ENCODE measurements at regions not wholly inside any gene's neighbourhood (a gene's known extent, or its start where the extent isn't known, plus 50 kb on each side); places are given as distances from the start of the nearest gene placed in this dataset.
"Not testable (repeated sequence)": the region's sequence is repeated elsewhere in the genome, so short reads cannot be mapped to it uniquely, and the experiment has no call there.

GRCh38 chr19:34871911-34872310 lies 54.8 kb upstream of the ZNF30 start:
- H3K27me3 ChIP-seq (ENCODE audit: control insufficient read depth in 1 of 2, insufficient read depth in 2 of 2, low read length in 1 of 2); H3K27ac ChIP-seq (ENCODE audit: low read depth in 1 of 2, low read length in 2 of 2); H3K36me3 ChIP-seq (ENCODE audit: control insufficient read depth in 1 of 2, insufficient read depth in 2 of 2, low read length in 1 of 2); intact Hi-C loops (cut with DNase I); ATAC-seq (ENCODE audit: low FRiP score); DNase-seq; H3K9me3 ChIP-seq (ENCODE audit: control insufficient read depth, low read length); H3K4me1 ChIP-seq (ENCODE audit: control insufficient read depth in 1 of 2, insufficient read depth in 2 of 2, low read length in 2 of 2); H3K4me3 ChIP-seq (ENCODE audit: low read length in 2 of 2): not testable (repeated sequence)
- 78 to 81% methylated on average over 3 of the region's 3 CpGs for WGBS, 2 donors

- Histone ChIP-seq H3K27ac (ENCODE audit: low read depth in 1 of 2, low read length in 2 of 2) (no peak overlapping the region), H3K4me1 (ENCODE audit: control insufficient read depth in 1 of 2, insufficient read depth in 2 of 2, low read length in 2 of 2) (no peaks in the 10 kb centered on the region), H3K27me3 (ENCODE audit: control insufficient read depth in 1 of 2, insufficient read depth in 2 of 2, low read length in 1 of 2) (no peaks in the 10 kb centered on the region), H3K36me3 (ENCODE audit: control insufficient read depth in 1 of 2, insufficient read depth in 2 of 2, low read length in 1 of 2) (no peaks in the 10 kb centered on the region), H3K9me3 (ENCODE audit: control insufficient read depth, low read length) (peaks cover 2% of the 10 kb centered on the region), H3K4me3 (ENCODE audit: low read length in 2 of 2) (no peak overlapping the region)
- no peak for ATAC-seq (ENCODE audit: low FRiP score)
- intact Hi-C loops (cut with DNase I), result no loop called here
- 88 to 98% methylated on average over 4 of the region's 4 CpGs for WGBS, 2 donors
- DNase-seq, result no peak
Measured at GRCh38 chr19:34867631-34868030, 59.1 kb upstream of the ZNF30 start.

GRCh38 chr19:34865225-34865624 lies 61.5 kb upstream of the ZNF30 start:
- H3K36me3 ChIP-seq (ENCODE audit: control insufficient read depth in 1 of 2, insufficient read depth in 2 of 2, low read length in 1 of 2); H3K27me3 ChIP-seq (ENCODE audit: control insufficient read depth in 1 of 2, insufficient read depth in 2 of 2, low read length in 1 of 2); DNase-seq; H3K27ac ChIP-seq (ENCODE audit: low read depth in 1 of 2, low read length in 2 of 2); intact Hi-C loops (cut with DNase I); H3K9me3 ChIP-seq (ENCODE audit: control insufficient read depth, low read length); H3K4me1 ChIP-seq (ENCODE audit: control insufficient read depth in 1 of 2, insufficient read depth in 2 of 2, low read length in 2 of 2); ATAC-seq (ENCODE audit: low FRiP score); H3K4me3 ChIP-seq (ENCODE audit: low read length in 2 of 2): not testable (repeated sequence)
- 64 to 70% methylated on average over 2 of the region's 2 CpGs for WGBS, 2 donors

GRCh38 chr19:34859823-34860736 lies 66.6 kb upstream of the ZNF30 start:
- H3K27ac ChIP-seq (ENCODE audit: low read depth in 1 of 2, low read length in 2 of 2); intact Hi-C loops (cut with DNase I): not testable (repeated sequence)

GRCh38 chr19:34859325-34859724 lies 67.4 kb upstream of the ZNF30 start:
- intact Hi-C loops (cut with DNase I); H3K9me3 ChIP-seq (ENCODE audit: control insufficient read depth, low read length); DNase-seq; H3K4me3 ChIP-seq (ENCODE audit: low read length in 2 of 2); ATAC-seq (ENCODE audit: low FRiP score); H3K27ac ChIP-seq (ENCODE audit: low read depth in 1 of 2, low read length in 2 of 2); H3K36me3 ChIP-seq (ENCODE audit: control insufficient read depth in 1 of 2, insufficient read depth in 2 of 2, low read length in 1 of 2); H3K4me1 ChIP-seq (ENCODE audit: control insufficient read depth in 1 of 2, insufficient read depth in 2 of 2, low read length in 2 of 2); H3K27me3 ChIP-seq (ENCODE audit: control insufficient read depth in 1 of 2, insufficient read depth in 2 of 2, low read length in 1 of 2): not testable (repeated sequence)
- WGBS, 2 donors, result 80 to 83% methylated on average over 2 of the region's 2 CpGs

More at GRCh38 chr19:34859823-34860736, 66.6 kb upstream of the ZNF30 start:
- not testable (repeated sequence) for H3K27me3 ChIP-seq (ENCODE audit: control insufficient read depth in 1 of 2, insufficient read depth in 2 of 2, low read length in 1 of 2); ATAC-seq (ENCODE audit: low FRiP score); H3K36me3 ChIP-seq (ENCODE audit: control insufficient read depth in 1 of 2, insufficient read depth in 2 of 2, low read length in 1 of 2); H3K9me3 ChIP-seq (ENCODE audit: control insufficient read depth, low read length); H3K4me3 ChIP-seq (ENCODE audit: low read length in 2 of 2); H3K4me1 ChIP-seq (ENCODE audit: control insufficient read depth in 1 of 2, insufficient read depth in 2 of 2, low read length in 2 of 2); DNase-seq
- WGBS, 2 donors, result 10% methylated on average over 25 to 31 of the region's 34 CpGs

- DNase-seq (no peak), ATAC-seq (ENCODE audit: low FRiP score) (no peak)
- Histone ChIP-seq H3K4me3 (ENCODE audit: low read length in 2 of 2) (no peak overlapping the region), H3K4me1 (ENCODE audit: control insufficient read depth in 1 of 2, insufficient read depth in 2 of 2, low read length in 2 of 2) (no peaks in the 10 kb centered on the region), H3K9me3 (ENCODE audit: control insufficient read depth, low read length) (peaks cover 2% of the 10 kb centered on the region), H3K27ac (ENCODE audit: low read depth in 1 of 2, low read length in 2 of 2) (no peak overlapping the region), H3K27me3 (ENCODE audit: control insufficient read depth in 1 of 2, insufficient read depth in 2 of 2, low read length in 1 of 2) (no peaks in the 10 kb centered on the region), H3K36me3 (ENCODE audit: control insufficient read depth in 1 of 2, insufficient read depth in 2 of 2, low read length in 1 of 2) (no peaks in the 10 kb centered on the region)
- intact Hi-C loops (cut with DNase I), result no loop called here
Measured at GRCh38 chr19:34856052-34856451, 70.7 kb upstream of the ZNF30 start.

GRCh38 chr19:34853369-34853768 lies 73.3 kb upstream of the ZNF30 start:
- 56 to 70% methylated on average over 3 of the region's 3 CpGs for WGBS, 2 donors
- no peaks in the 10 kb centered on the region for H3K36me3 ChIP-seq (ENCODE audit: control insufficient read depth in 1 of 2, insufficient read depth in 2 of 2, low read length in 1 of 2)
- intact Hi-C loops (cut with DNase I), result no loop called here
- DNase-seq (no peak), ATAC-seq (ENCODE audit: low FRiP score) (no peak)
- no peaks in the 10 kb centered on the region for H3K27me3 ChIP-seq (ENCODE audit: control insufficient read depth in 1 of 2, insufficient read depth in 2 of 2, low read length in 1 of 2)
- H3K27ac ChIP-seq (ENCODE audit: low read depth in 1 of 2, low read length in 2 of 2), result no peak overlapping the region
- peaks cover 2% of the 10 kb centered on the region for H3K9me3 ChIP-seq (ENCODE audit: control insufficient read depth, low read length)
- H3K4me3 ChIP-seq (ENCODE audit: low read length in 2 of 2), result no peak overlapping the region
- no peaks in the 10 kb centered on the region for H3K4me1 ChIP-seq (ENCODE audit: control insufficient read depth in 1 of 2, insufficient read depth in 2 of 2, low read length in 2 of 2)

- Histone ChIP-seq H3K27me3 (ENCODE audit: control insufficient read depth in 1 of 2, insufficient read depth in 2 of 2, low read length in 1 of 2) (no peaks in the 10 kb centered on the region), H3K4me1 (ENCODE audit: control insufficient read depth in 1 of 2, insufficient read depth in 2 of 2, low read length in 2 of 2) (no peaks in the 10 kb centered on the region)
- WGBS, 2 donors, result 67 to 69% methylated on average over 5 of the region's 5 CpGs
Measured at GRCh38 chr19:34852669-34853068, 74.0 kb upstream of the ZNF30 start.

GRCh38 chr19:34851277-34851804 lies 75.4 kb upstream of the ZNF30 start:
- DNase-seq (no peak), ATAC-seq (ENCODE audit: low FRiP score) (no peak)
- H3K27ac ChIP-seq (ENCODE audit: low read depth in 1 of 2, low read length in 2 of 2), result no peak overlapping the region
- no peaks in the 10 kb centered on the region for H3K9me3 ChIP-seq (ENCODE audit: control insufficient read depth, low read length)
- H3K27me3 ChIP-seq (ENCODE audit: control insufficient read depth in 1 of 2, insufficient read depth in 2 of 2, low read length in 1 of 2), result no peaks in the 10 kb centered on the region
- H3K4me1 ChIP-seq (ENCODE audit: control insufficient read depth in 1 of 2, insufficient read depth in 2 of 2, low read length in 2 of 2), result no peaks in the 10 kb centered on the region
- intact Hi-C loops (cut with DNase I), result no loop called here
- WGBS, 2 donors, result 79 to 80% methylated on average over 11 of the region's 11 CpGs
- H3K4me3 ChIP-seq (ENCODE audit: low read length in 2 of 2), result no peak overlapping the region
- H3K36me3 ChIP-seq (ENCODE audit: control insufficient read depth in 1 of 2, insufficient read depth in 2 of 2, low read length in 1 of 2), result no peaks in the 10 kb centered on the region

More at GRCh38 chr19:34852669-34853068, 74.0 kb upstream of the ZNF30 start:
- intact Hi-C loops (cut with DNase I), result no loop called here
- H3K9me3 ChIP-seq (ENCODE audit: control insufficient read depth, low read length), result no peaks in the 10 kb centered on the region
- ATAC-seq (ENCODE audit: low FRiP score), result no peak
- DNase-seq, result no peak
- no peak overlapping the region for H3K4me3 ChIP-seq (ENCODE audit: low read length in 2 of 2)
- H3K27ac ChIP-seq (ENCODE audit: low read depth in 1 of 2, low read length in 2 of 2), result no peak overlapping the region
- H3K36me3 ChIP-seq (ENCODE audit: control insufficient read depth in 1 of 2, insufficient read depth in 2 of 2, low read length in 1 of 2), result no peaks in the 10 kb centered on the region
